ENCODE measurements at regions not wholly inside any gene's neighbourhood (a gene's known extent, or its start where the extent isn't known, plus 50 kb on each side); places are given as distances from the start of the nearest gene placed in this dataset.

DNA sequence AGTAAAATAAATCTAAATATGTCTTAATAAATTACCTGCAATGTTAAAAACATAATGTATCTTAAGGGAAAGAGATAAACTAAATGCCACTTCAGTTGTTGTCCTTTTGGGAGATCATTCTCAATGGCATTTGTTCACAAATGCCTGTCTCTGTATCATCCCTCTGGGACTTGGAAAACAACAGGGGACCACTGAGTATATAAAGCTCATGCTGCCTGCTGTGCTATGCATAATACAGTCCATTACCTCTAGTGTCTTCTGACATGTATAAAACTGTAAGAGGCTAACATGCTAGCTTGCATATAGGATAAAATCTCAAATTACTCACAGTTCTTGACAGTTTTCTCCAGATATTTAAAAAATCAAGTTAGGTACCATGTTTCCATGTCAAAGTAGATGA, 503.9 kb downstream of the PDHA2 start:
- Histone ChIP-seq H3K9ac (ENCODE audit: low read length) (no peak overlapping the region), H3K4me1 (ENCODE audit: control insufficient read depth in 1 of 2, insufficient read depth in 2 of 2, low read length in 2 of 2) (no peaks in the 10 kb centered on the region), H4K20me1 (ENCODE audit: insufficient read depth) (no peaks in the 10 kb centered on the region), H3K79me2 (ENCODE audit: insufficient read depth, low read length) (no peaks in the 10 kb centered on the region), H3K36me3 (ENCODE audit: control insufficient read depth in 1 of 2, insufficient read depth in 2 of 2, low read length in 2 of 2) (no peaks in the 10 kb centered on the region), H2AFZ (ENCODE audit: low read depth, low read length, poor library complexity, severe bottlenecking) (no peak overlapping the region), H3K27me3 (ENCODE audit: insufficient read depth, low read length) (no peaks in the 10 kb centered on the region), H3K4me2 (ENCODE audit: low read length) (no peak overlapping the region), H3K9me2 (ENCODE audit: insufficient read depth) (no peaks in the 10 kb centered on the region; the same call in 1 of the 2 replicates), H3K9me3 (ENCODE audit: control insufficient read depth in 1 of 2, insufficient read depth in 1 of 2, low read depth in 1 of 2, low read length in 2 of 2) (no peaks in the 10 kb centered on the region), H3K27ac (ENCODE audit: low read depth, low read length) (no peak overlapping the region), H3K4me3 (replicated peaks in 1 of 2; ENCODE audit: low read depth in 1 of 2, low read length in 2 of 2) (no peak overlapping the region)
- no peak for DNase-seq (ENCODE audit: low read depth, low spot score)
- TF ChIP-seq EZH2 (IDR thresholded peaks at IDR 0.05): no peak
- TF ChIP-seq, protein P1, sequence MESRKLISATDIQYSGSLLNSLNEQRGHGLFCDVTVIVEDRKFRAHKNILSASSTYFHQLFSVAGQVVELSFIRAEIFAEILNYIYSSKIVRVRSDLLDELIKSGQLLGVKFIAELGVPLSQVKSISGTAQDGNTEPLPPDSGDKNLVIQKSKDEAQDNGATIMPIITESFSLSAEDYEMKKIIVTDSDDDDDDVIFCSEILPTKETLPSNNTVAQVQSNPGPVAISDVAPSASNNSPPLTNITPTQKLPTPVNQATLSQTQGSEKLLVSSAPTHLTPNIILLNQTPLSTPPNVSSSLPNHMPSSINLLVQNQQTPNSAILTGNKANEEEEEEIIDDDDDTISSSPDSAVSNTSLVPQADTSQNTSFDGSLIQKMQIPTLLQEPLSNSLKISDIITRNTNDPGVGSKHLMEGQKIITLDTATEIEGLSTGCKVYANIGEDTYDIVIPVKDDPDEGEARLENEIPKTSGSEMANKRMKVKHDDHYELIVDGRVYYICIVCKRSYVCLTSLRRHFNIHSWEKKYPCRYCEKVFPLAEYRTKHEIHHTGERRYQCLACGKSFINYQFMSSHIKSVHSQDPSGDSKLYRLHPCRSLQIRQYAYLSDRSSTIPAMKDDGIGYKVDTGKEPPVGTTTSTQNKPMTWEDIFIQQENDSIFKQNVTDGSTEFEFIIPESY (IDR thresholded peaks at IDR 0.05; ENCODE audit: extremely low read depth, insufficient replicate concordance, low read length): no peak
- no peak for TF ChIP-seq RAD21 (IDR thresholded peaks at IDR 0.05; ENCODE audit: low read depth)
- no peak for TF ChIP-seq ELF1 (IDR thresholded peaks at IDR 0.05; ENCODE audit: borderline replicate concordance, low read depth)
- no peak for TF ChIP-seq TCF7L2 (IDR thresholded peaks at IDR 0.05; ENCODE audit: borderline replicate concordance, extremely low read depth, insufficient read depth, insufficient read length)
- no peak for TF ChIP-seq SIN3A (IDR thresholded peaks at IDR 0.05; ENCODE audit: low read depth)
- TF ChIP-seq EZH2phosphoT487 (IDR thresholded peaks at IDR 0.05; ENCODE audit: borderline replicate concordance): no peak
- no peak for TF ChIP-seq POLR2AphosphoS5 (IDR thresholded peaks at IDR 0.05; ENCODE audit: low read depth, low read length)
- TF ChIP-seq SRF (IDR thresholded peaks at IDR 0.05; ENCODE audit: low read depth): no peak
- ChIA-PET POLR2A (no interaction called here), CTCF (no interaction called here), RAD21 (ENCODE audit: low non-redundant PET in 1 of 2, low total read pairs in 2 of 2, uncharacterized antibody in 2 of 2, unreplicated experiment in 2 of 2) (no interaction called here)
- BruUV-seq (replicated peaks): no TSS peak
- intact Hi-C loops (cut with micrococcal nuclease): loop anchor here (10.0 kb wide), 1 partner anchor 509 kb away; no protein-coding TSS in a partner anchor
- no peak for ATAC-seq
